SK-N-SH treated with all-trans-retinoic acid at 6 μM for 48 hours (cell line): ENCODE measurements at regions not wholly inside any gene's neighbourhood (a gene's known extent, or its start where the extent isn't known, plus 50 kb on each side); places are given as distances from the start of the nearest gene placed in this dataset.
"Not testable (repeated sequence)": the region's sequence is repeated elsewhere in the genome, so short reads cannot be mapped to it uniquely, and the experiment has no call there.

ENCODE experiments used
- ATAC-seq: fragments of 200-7000 bp; cut with Tn5 transposase; 3 replicates; pipeline ENCODE4 v1.9.1; 2020; ENCODE audit warnings: mild to moderate bottlenecking, moderate library complexity
- ARNTL ChIP-seq: fragments of 450-650 bp; formaldehyde crosslinking; IDR thresholded peaks from 2 replicates; pipeline ENCODE4 v1.5.0; 2020; ENCODE audit warnings: low read depth, mild to moderate bottlenecking, moderate library complexity, borderline replicate concordance
- BACH2 ChIP-seq: fragments of 250-450 bp; sonication (Bioruptor Pico); IDR thresholded peaks from 2 replicates; pipeline ENCODE4 v1.9.0; 2021; ENCODE audit warnings: mild to moderate bottlenecking, borderline replicate concordance
- CSDC2 ChIP-seq: fragments of 250-450 bp; sonication (Bioruptor Pico); IDR thresholded peaks from 2 replicates; pipeline ENCODE4 v1.5.0; 2020; ENCODE audit warnings: mild to moderate bottlenecking, moderate library complexity
- ESRRG ChIP-seq: fragments of 250-450 bp; sonication (Bioruptor Pico); IDR thresholded peaks from 2 replicates; pipeline ENCODE4 v1.6.1; 2021; ENCODE audit warnings: mild to moderate bottlenecking
- GLIS3 ChIP-seq: fragments of 250-450 bp; sonication (Bioruptor Pico); IDR thresholded peaks from 2 replicates; pipeline ENCODE4 v1.5.0; 2020; ENCODE audit warnings: mild to moderate bottlenecking, moderate library complexity
- ISL1 ChIP-seq: fragments of 250-450 bp; sonication (Bioruptor Pico); IDR thresholded peaks from 2 replicates; pipeline ENCODE4 v2.1.2; 2022; ENCODE audit warnings: mild to moderate bottlenecking, moderate library complexity
- OSR1 ChIP-seq: fragments of 250-450 bp; sonication (Bioruptor Pico); IDR thresholded peaks from 2 replicates; pipeline ENCODE4 v1.8.0; 2022; ENCODE audit warnings: moderate library complexity, mild to moderate bottlenecking, inconsistent platforms
- POU6F1 ChIP-seq: fragments of 250-450 bp; sonication (Bioruptor Pico); IDR thresholded peaks from 2 replicates; pipeline ENCODE4 v1.8.0; 2021; ENCODE audit warnings: low read depth, mild to moderate bottlenecking, moderate library complexity, borderline replicate concordance
- PPARA ChIP-seq: fragments of 250-450 bp; sonication (Bioruptor Pico); IDR thresholded peaks from 2 replicates; pipeline ENCODE4 v1.5.0; 2020; ENCODE audit warnings: mild to moderate bottlenecking, borderline replicate concordance
- RARB ChIP-seq: fragments of 250-450 bp; sonication (Bioruptor Pico); IDR thresholded peaks from 2 replicates; pipeline ENCODE4 v1.8.0; 2021; ENCODE audit warnings: mild to moderate bottlenecking, moderate library complexity
- SNAI2 ChIP-seq: fragments of 250-450 bp; sonication (Bioruptor Pico); IDR thresholded peaks from 2 replicates; pipeline ENCODE4 v1.5.0; 2020; ENCODE audit warnings: mild to moderate bottlenecking, moderate library complexity
- TCF4 ChIP-seq: fragments of 250-450 bp; sonication (Bioruptor Pico); IDR thresholded peaks from 2 replicates; pipeline ENCODE4 v1.8.0; 2021; ENCODE audit warnings: mild to moderate bottlenecking, moderate library complexity, borderline replicate concordance
- TOX ChIP-seq: fragments of 250-450 bp; sonication (Bioruptor Pico); IDR thresholded peaks from 2 replicates; pipeline ENCODE4 v1.8.0; 2021; ENCODE audit warnings: mild to moderate bottlenecking, moderate library complexity, borderline replicate concordance
- ZC3H10 ChIP-seq: fragments of 250-450 bp; sonication (Bioruptor Pico); IDR thresholded peaks from 2 replicates; pipeline ENCODE4 v1.5.1; 2021; ENCODE audit warnings: mild to moderate bottlenecking, moderate library complexity
- ZFP3 ChIP-seq: fragments of 250-450 bp; sonication (Bioruptor Pico); IDR thresholded peaks from 2 replicates; pipeline ENCODE4 v1.5.0; 2020; ENCODE audit warnings: mild to moderate bottlenecking, moderate library complexity
- ZNF565 ChIP-seq: fragments of 450-650 bp; formaldehyde crosslinking; conservative IDR thresholded peaks from 2 replicates; pipeline ENCODE4 v1.5.0; 2020; ENCODE audit warnings: low read depth, mild to moderate bottlenecking, moderate library complexity
- ZNF70 ChIP-seq: fragments of 450-650 bp; formaldehyde crosslinking; IDR thresholded peaks from 2 replicates; pipeline ENCODE4 v1.5.0; 2020; ENCODE audit warnings: mild to moderate bottlenecking, moderate library complexity
- ZNF8 ChIP-seq: fragments of 450-650 bp; formaldehyde crosslinking; IDR thresholded peaks from 2 replicates; pipeline ENCODE4 v1.5.0; 2020; ENCODE audit warnings: mild to moderate bottlenecking, moderate library complexity
- TF ChIP-seq, protein P1 (sequence below): fragments of 250-450 bp; sonication (Bioruptor Pico); IDR thresholded peaks from 2 replicates; pipeline ENCODE4 v1.5.1; 2020; ENCODE audit warnings: low read depth, mild to moderate bottlenecking, moderate library complexity
- TF ChIP-seq, protein P2 (sequence below): fragments of 250-450 bp; sonication (Bioruptor Pico); IDR thresholded peaks from 2 replicates; pipeline ENCODE4 v1.5.1; 2021; ENCODE audit warnings: mild to moderate bottlenecking, moderate library complexity

DNA sequence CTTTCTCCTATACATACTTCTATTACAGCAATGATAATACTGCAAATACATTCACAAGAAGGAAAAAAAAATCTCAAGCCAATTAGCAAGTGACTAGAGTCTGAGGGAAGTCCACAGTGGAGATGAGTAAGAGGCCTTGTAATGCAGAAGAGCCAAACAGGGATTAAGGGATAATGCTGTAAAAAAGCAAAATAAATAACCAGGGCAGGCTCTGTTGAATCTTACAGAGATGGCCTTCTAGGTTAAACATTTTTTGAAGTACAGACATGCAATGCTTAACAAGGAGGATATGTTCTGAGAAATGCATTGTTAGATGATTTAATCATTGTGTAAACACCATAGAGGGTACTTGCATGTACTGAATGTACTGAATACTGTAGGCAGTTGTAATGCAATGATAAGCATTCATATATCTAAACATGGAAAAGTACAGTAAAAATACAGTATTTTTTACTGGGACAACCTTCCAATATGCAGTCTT, 122.1 kb upstream of the RMDN2 start (continued):
- TF ChIP-seq, protein P1, sequence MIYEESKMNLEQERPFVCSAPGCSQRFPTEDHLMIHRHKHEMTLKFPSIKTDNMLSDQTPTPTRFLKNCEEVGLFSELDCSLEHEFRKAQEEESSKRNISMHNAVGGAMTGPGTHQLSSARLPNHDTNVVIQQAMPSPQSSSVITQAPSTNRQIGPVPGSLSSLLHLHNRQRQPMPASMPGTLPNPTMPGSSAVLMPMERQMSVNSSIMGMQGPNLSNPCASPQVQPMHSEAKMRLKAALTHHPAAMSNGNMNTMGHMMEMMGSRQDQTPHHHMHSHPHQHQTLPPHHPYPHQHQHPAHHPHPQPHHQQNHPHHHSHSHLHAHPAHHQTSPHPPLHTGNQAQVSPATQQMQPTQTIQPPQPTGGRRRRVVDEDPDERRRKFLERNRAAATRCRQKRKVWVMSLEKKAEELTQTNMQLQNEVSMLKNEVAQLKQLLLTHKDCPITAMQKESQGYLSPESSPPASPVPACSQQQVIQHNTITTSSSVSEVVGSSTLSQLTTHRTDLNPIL (CRISPR knock-in tag): no peak
- no peak for TF ChIP-seq OSR1 (CRISPR knock-in tag)

DNA sequence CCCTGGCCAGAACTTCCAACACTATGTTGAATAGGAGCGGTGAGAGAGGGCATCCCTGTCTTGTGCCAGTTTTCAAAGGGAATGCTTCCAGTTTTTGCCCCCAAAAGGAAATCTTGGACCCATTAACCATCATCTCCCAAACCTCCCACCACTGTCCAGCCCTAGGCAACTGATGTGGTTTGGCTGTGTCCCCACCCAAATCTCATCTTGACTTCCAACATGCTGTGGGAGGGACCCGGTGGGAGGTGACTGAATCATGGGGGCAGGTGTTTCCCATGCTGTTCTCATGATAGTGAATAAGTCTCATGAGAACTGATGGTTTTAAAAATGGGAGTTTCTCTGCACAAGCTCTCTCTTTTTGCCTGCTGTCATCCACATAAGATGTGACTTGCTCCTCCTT, 119.1 kb upstream of the RMDN2 start:
- not testable (repeated sequence) for ATAC-seq

DNA sequence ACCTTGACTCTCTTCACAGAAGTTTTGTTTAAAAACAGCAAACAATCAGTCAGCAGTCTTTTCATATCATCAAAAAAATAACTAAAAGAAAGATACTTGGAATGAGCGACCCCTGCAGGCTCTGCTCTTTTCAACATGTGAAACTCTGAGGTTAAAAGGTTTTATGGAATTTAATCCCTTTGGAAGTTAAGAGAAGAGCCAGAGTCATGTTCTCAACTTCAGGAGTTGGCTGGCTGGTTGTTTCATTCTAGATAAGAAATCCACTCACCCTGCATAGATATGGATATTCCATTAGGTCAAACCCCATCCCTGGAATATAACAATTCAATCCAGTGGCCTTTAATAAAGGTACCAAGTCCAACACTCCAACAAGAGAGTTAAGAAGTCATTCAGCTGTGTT, 115.6 kb upstream of the RMDN2 start:
- peak; percentile 80 for ATAC-seq
- TF ChIP-seq RARB (CRISPR knock-in tag): no peak
- peak; percentile 12; the same call in 1 of the 2 replicates for TF ChIP-seq ISL1 (CRISPR knock-in tag)

DNA sequence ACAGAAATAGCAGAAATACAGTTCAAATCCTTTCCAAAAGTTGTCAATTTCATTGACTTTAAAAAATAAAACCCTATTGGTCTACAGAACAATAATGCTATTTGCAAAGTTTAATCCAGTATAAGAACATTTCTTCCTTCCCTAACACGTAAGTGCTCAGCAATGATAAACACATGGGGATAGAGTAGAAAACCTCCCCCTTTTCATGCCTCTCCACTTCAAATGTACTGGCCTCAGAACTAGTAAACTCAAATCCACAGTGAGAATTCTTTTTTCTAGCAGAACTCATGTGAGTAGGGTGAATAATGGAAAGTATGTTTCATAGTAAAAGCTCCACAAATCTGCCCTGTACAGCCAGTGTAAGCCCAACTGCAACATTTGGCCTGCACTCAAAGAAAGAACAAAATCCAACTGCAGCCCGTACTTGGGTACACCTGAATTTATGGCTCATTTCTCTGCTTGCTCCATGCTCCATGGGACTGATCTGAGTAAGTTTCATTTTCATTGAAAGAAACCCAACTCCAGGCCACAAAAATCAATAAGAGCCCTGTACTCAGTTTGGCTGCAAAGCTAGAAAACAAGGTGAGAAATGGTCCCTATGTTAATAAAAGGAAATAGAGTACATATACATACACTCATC, 115.0 kb upstream of the RMDN2 start:
- ATAC-seq: peak; percentile 31
- TF ChIP-seq ZC3H10 (no peak), ZNF565 (CRISPR knock-in tag) (no peak), POU6F1 (no peak), PPARA (CRISPR knock-in tag) (no peak), SNAI2 (no peak), OSR1 (CRISPR knock-in tag) (no peak), GLIS3 (no peak), ESRRG (CRISPR knock-in tag) (no peak), RARB (CRISPR knock-in tag) (no peak), BACH2 (no peak), ARNTL (CRISPR knock-in tag) (no peak), ZFP3 (CRISPR knock-in tag) (no peak), ZNF70 (no peak), ISL1 (CRISPR knock-in tag) (no peak), TOX (CRISPR knock-in tag) (no peak), CSDC2 (CRISPR knock-in tag) (no peak), TCF4 (CRISPR knock-in tag) (no peak), ZNF8 (CRISPR knock-in tag) (no peak)
- TF ChIP-seq, protein P1 (CRISPR knock-in tag): no peak
- TF ChIP-seq, protein P2, sequence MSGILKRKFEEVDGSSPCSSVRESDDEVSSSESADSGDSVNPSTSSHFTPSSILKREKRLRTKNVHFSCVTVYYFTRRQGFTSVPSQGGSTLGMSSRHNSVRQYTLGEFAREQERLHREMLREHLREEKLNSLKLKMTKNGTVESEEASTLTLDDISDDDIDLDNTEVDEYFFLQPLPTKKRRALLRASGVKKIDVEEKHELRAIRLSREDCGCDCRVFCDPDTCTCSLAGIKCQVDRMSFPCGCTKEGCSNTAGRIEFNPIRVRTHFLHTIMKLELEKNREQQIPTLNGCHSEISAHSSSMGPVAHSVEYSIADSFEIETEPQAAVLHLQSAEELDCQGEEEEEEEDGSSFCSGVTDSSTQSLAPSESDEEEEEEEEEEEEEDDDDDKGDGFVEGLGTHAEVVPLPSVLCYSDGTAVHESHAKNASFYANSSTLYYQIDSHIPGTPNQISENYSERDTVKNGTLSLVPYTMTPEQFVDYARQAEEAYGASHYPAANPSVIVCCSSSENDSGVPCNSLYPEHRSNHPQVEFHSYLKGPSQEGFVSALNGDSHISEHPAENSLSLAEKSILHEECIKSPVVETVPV (CRISPR knock-in tag): no peak

DNA sequence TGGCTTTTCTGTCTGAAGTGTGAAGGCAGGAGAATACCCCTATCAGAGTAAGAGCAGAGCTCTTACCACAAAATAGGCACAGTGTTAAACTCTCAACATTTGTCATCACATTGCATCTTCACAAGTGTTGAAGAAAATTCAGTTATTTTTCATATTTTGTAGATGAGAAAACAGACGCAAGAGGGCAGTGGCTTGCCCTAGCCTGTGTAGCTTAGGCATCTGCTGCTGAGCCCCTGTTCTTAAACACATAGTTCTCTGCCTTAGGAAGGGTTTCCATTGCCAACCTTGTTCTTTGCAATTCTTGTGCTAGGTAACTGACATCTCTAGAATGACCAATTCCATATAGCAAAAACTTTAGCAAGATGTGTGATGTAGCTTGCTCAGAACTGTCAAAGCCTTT, 112.7 kb upstream of the RMDN2 start:
- no peak for TF ChIP-seq ZNF70
- TF ChIP-seq OSR1 (CRISPR knock-in tag): no peak
- no peak for TF ChIP-seq ISL1 (CRISPR knock-in tag)
- TF ChIP-seq, protein P1 (CRISPR knock-in tag): no peak
- no peak for TF ChIP-seq RARB (CRISPR knock-in tag)
- no peak for TF ChIP-seq BACH2
- no peak for TF ChIP-seq TCF4 (CRISPR knock-in tag)
- no peak for TF ChIP-seq ARNTL (CRISPR knock-in tag)
- no peak for TF ChIP-seq ZNF8 (CRISPR knock-in tag)
- no peak for TF ChIP-seq ZC3H10
- TF ChIP-seq ZFP3 (CRISPR knock-in tag): no peak
- TF ChIP-seq, all 23 proteins: peak for 0
- ATAC-seq: no peak
